ENCODE measurements at regions not wholly inside any gene's neighbourhood (a gene's known extent, or its start where the extent isn't known, plus 50 kb on each side); places are given as distances from the start of the nearest gene placed in this dataset.

DNA sequence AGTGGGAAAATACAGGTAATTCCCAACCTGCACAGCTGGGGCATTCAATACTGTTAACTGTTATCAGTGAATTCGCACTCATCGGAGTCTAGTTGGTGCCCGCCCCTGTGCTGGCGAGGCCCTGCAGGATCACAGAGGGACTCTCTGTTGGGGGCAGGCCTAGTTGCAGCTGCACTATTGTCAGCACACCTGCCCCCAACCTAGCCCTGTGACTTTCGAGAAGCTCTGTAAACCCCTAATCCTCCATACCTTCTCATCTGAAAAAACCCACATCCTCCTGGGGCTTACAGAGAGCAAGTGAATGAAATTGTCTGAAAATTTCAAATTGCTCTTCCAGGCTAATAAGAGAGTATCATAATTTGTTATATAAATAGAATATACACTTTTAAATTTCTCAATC, 132.2 kb upstream of the NUDT4 start:
- Histone ChIP-seq H3K27me3 (ENCODE audit: insufficient read depth, low read length) (no peaks in the 10 kb centered on the region), H3K9me3 (ENCODE audit: insufficient read depth, low read depth, low read length) (no peaks in the 10 kb centered on the region), H3K4me3 (ENCODE audit: low read length) (no peak overlapping the region), H3K36me3 (ENCODE audit: insufficient read depth, low read length) (no peaks in the 10 kb centered on the region), H3K9ac (ENCODE audit: low read depth, low read length) (no peak overlapping the region), H3K4me1 (ENCODE audit: insufficient read depth, low read length) (no peaks in the 10 kb centered on the region), H3K27ac (ENCODE audit: low read depth, low read length) (no peak overlapping the region)
- WGBS: 84% methylated on average over 5 of the region's 5 CpGs

DNA sequence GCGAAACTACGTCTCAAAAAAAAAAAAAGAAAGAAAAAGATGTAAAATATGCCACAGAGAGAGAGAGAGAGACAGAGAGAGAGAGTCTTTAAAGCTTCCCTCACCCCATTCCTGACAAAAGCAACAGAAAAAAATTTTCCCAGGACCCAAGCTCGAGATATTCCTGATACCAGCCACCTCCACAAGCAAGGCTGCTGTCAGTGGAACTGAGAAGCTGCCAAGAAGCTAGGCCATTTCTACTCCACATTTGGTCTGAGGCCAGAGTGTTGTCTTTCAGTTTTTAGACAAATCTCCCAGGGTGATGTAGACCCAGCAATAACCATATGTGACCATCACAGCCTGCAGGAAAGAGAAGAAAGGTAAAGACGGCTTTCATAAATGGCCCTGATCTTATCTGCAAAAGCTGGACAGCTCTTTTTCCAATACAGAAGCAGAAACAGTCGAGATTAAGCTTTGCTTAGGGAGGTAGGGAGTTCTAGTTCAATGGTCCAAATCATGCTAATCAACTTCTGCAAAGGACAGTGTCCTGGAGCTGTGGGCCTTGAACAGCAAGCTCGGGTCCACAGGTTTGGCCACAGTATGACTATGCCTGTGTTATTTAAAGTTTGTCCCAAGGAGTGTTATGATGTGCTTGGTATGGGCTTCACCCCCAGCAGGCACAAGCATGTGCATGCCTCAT, 130.3 kb upstream of the NUDT4 start:
- WGBS: 77% methylated on average over 6 of the region's 6 CpGs
- Histone ChIP-seq H3K27ac (ENCODE audit: low read depth, low read length) (no peak overlapping the region), H3K4me3 (ENCODE audit: low read length) (no peak overlapping the region), H3K36me3 (ENCODE audit: insufficient read depth, low read length) (no peaks in the 10 kb centered on the region), H3K4me1 (ENCODE audit: insufficient read depth, low read length) (no peaks in the 10 kb centered on the region), H3K9ac (ENCODE audit: low read depth, low read length) (no peak overlapping the region), H3K27me3 (ENCODE audit: insufficient read depth, low read length) (no peaks in the 10 kb centered on the region), H3K9me3 (ENCODE audit: insufficient read depth, low read depth, low read length) (peaks cover 2% of the 10 kb centered on the region; the same call in 1 of the 2 replicates)

DNA sequence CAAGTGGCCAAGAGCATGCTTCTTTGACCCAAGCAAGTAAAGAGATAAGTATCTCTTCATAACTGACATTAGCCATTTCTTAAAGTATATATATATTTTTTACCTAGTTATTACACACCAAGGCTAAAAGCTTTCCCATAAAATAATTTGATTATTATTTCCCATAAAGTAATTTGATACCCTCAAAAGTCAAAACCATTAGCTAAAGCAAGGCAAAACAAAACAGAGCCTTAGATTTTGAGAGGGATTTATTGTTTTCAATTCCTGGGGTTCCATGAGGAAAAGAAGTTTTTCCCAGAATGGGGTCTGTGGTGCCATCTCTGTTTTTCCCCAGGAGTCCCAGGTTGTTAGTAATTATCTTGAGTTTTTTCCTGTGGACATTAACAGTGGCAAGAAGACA, 125.5 kb upstream of the NUDT4 start:
- Histone ChIP-seq H3K36me3 (ENCODE audit: insufficient read depth, low read length) (no peaks in the 10 kb centered on the region), H3K4me3 (ENCODE audit: low read length) (no peak overlapping the region), H3K9me3 (ENCODE audit: insufficient read depth, low read depth, low read length) (peaks cover 30% of the 10 kb centered on the region), H3K27me3 (ENCODE audit: insufficient read depth, low read length) (no peaks in the 10 kb centered on the region), H3K27ac (ENCODE audit: low read depth, low read length) (no peak overlapping the region), H3K4me1 (ENCODE audit: insufficient read depth, low read length) (no peaks in the 10 kb centered on the region), H3K9ac (ENCODE audit: low read depth, low read length) (no peak overlapping the region)

DNA sequence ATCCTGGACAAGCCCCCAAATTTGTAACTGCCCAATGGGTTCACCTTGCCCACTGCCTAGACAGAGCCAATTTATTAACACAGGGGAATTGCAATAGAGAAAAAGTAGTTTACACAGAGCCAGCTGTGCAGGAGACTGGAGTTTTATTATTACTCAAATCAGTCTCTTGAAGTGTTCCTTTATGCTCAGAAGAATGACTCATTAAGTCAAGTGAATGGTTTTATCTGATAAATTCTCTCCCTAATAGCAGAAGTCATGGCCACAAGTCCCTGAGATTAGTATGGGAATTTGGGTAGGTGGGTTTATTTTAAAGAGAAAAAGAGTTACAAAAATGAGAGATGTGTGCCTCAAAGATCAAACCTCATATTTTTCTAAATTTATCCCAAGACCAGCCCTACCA, 122.8 kb upstream of the NUDT4 start:
- Histone ChIP-seq H3K27ac (ENCODE audit: low read depth, low read length) (no peak overlapping the region), H3K4me1 (ENCODE audit: insufficient read depth, low read length) (peaks cover 7% of the 10 kb centered on the region; the same call in 1 of the 2 replicates), H3K27me3 (ENCODE audit: insufficient read depth, low read length) (no peaks in the 10 kb centered on the region), H3K9me3 (ENCODE audit: insufficient read depth, low read depth, low read length) (peaks cover 30% of the 10 kb centered on the region), H3K36me3 (ENCODE audit: insufficient read depth, low read length) (no peaks in the 10 kb centered on the region), H3K4me3 (ENCODE audit: low read length) (no peak overlapping the region), H3K9ac (ENCODE audit: low read depth, low read length) (no peak overlapping the region)

DNA sequence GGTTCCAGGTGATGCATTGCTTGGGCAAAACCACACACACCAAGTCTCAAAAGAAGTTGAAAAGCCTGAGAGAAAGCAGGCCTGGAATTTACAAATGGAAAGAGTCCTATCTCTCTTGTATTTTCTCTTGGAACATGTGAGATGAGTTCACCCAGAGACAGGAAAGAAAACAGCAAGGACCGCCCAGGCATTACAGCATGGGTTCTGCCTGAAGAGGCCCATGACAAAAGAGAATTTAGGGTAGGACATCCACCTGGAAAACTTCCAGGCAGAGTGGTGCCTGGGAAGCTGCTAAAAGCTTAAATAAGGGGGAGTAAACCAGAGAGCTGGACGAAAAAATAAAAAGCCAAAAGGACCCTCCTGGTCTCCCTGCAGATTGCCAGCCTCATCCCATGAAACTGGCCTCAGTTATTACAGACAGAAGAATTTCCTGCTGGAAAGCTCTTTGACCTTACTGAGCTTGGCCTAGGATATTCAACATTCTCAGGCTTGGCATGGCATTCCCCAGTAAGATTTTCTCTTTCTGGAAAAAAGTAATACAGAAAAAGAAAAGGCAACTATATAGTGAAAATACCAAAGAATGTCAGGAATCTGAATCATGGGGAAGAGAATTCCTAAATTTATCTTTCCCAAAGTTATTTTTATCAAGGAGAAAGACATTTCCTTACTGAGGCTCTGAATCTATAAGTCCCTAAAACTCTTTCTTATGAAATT, 121.3 kb upstream of the NUDT4 start:
- Histone ChIP-seq H3K9me3 (ENCODE audit: insufficient read depth, low read depth, low read length) (peaks cover 30% of the 10 kb centered on the region), H3K27ac (ENCODE audit: low read depth, low read length) (no peak overlapping the region), H3K36me3 (ENCODE audit: insufficient read depth, low read length) (no peaks in the 10 kb centered on the region), H3K4me1 (ENCODE audit: insufficient read depth, low read length) (peaks cover 7% of the 10 kb centered on the region; the same call in 1 of the 2 replicates), H3K27me3 (ENCODE audit: insufficient read depth, low read length) (no peaks in the 10 kb centered on the region), H3K9ac (ENCODE audit: low read depth, low read length) (no peak overlapping the region), H3K4me3 (ENCODE audit: low read length) (no peak overlapping the region)
- 87% methylated on average over 2 of the region's 2 CpGs for WGBS

DNA sequence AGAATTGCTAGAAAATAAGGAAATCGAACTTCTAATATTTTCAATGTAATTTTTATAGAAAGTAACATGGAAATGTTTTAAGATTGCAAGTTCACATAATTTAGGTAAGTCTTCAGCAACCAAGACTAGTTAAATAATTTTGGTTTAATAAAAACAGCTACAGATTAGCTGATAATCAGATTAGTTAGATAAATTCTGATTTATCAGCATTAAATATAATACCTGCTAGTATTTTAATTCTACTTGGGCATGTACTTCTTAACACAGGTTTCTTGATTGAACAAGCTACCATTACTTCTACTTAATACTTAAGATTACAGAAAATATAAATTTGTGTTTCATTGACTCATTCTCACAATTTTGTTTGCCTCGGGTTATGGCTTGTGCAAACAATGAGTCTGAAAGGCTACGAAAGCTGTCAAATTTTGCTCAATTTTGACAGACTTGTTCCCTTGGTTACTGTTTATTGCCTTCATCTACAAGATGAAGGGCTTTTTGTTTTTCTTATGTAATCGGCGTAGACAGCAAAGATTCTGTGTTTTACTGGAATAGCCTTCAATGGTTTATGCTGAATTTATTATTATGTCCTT, 116.1 kb upstream of the NUDT4 start:
- Histone ChIP-seq H3K9ac (ENCODE audit: low read depth, low read length) (no peak overlapping the region), H3K4me3 (ENCODE audit: low read length) (no peak overlapping the region), H3K9me3 (ENCODE audit: insufficient read depth, low read depth, low read length) (no peaks in the 10 kb centered on the region), H3K36me3 (ENCODE audit: insufficient read depth, low read length) (no peaks in the 10 kb centered on the region), H3K4me1 (ENCODE audit: insufficient read depth, low read length) (peaks cover 7% of the 10 kb centered on the region; the same call in 1 of the 2 replicates), H3K27ac (ENCODE audit: low read depth, low read length) (no peak overlapping the region), H3K27me3 (ENCODE audit: insufficient read depth, low read length) (no peaks in the 10 kb centered on the region)
- 92% methylated on average over 5 of the region's 5 CpGs for WGBS

DNA sequence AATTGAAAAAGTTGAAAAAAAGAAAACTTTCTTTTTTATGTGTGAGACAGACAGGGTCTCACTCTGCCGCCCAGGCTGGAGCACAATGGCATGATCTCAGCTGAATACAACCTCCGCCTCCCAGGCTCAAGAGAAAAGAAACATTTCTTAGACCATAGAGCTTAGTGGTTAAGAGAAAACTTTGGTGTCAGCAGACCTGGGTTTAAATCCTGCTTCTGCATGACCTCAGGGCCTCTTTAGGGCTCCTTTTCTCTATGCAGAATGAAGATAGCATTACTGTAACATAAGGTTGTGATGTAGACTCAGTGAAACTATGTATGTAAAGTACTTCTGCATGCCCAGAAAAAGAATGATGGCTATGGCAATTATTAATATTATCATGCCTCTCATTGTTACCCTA, 104.7 kb upstream of the NUDT4 start:
- no peaks in the 10 kb centered on the region for H3K9me3 ChIP-seq (ENCODE audit: insufficient read depth, low read depth, low read length)
- no peak overlapping the region for H3K4me3 ChIP-seq (ENCODE audit: low read length)
- H3K36me3 ChIP-seq (ENCODE audit: insufficient read depth, low read length): no peaks in the 10 kb centered on the region
- H3K4me1 ChIP-seq (ENCODE audit: insufficient read depth, low read length): no peaks in the 10 kb centered on the region
- no peaks in the 10 kb centered on the region for H3K27me3 ChIP-seq (ENCODE audit: insufficient read depth, low read length)
- H3K27ac ChIP-seq (ENCODE audit: low read depth, low read length): no peak overlapping the region
- no peak overlapping the region for H3K9ac ChIP-seq (ENCODE audit: low read depth, low read length)
- 93% methylated on average over 2 of the region's 2 CpGs for WGBS

DNA sequence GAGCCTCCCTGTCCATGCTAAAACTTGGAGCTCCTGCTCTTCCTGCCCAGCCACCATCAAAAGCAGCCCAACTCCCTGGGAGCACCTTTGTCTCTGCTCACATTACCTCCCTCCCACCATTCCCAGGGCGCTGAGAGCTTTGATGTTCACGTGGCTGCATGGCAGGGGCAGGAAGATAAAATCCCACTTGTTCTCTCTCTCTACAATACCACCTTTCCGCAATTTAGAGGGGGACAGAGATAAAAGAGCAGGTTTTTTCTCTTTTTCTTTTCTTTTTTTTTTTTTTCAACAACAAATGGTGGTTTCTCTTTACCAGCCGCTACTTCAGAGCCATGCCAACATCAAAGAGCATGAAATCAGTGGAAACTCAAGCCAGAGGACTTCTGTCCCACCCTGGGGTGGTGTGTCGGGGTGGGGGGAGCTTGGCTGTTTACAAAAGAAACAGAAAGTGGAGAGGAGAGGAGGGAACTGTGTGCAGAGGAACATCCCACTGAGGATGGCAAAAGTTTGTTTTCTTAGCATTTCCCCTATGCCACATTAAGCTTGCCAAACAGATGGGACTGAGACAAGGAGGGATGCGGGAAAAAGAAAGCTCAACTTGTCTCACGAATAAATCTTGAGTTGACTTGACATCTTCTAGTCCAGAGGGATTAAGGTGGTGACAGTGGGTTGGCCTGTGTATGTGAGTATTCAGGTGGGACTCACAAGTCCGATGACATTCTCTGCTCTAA, 103.7 kb upstream of the NUDT4 start:
- 65% methylated on average over 6 of the region's 8 CpGs for WGBS
- Histone ChIP-seq H3K27ac (ENCODE audit: low read depth, low read length) (no peak overlapping the region), H3K4me1 (ENCODE audit: insufficient read depth, low read length) (no peaks in the 10 kb centered on the region), H3K36me3 (ENCODE audit: insufficient read depth, low read length) (no peaks in the 10 kb centered on the region), H3K27me3 (ENCODE audit: insufficient read depth, low read length) (no peaks in the 10 kb centered on the region), H3K9me3 (ENCODE audit: insufficient read depth, low read depth, low read length) (no peaks in the 10 kb centered on the region), H3K9ac (ENCODE audit: low read depth, low read length) (no peak overlapping the region), H3K4me3 (ENCODE audit: low read length) (no peak overlapping the region)

DNA sequence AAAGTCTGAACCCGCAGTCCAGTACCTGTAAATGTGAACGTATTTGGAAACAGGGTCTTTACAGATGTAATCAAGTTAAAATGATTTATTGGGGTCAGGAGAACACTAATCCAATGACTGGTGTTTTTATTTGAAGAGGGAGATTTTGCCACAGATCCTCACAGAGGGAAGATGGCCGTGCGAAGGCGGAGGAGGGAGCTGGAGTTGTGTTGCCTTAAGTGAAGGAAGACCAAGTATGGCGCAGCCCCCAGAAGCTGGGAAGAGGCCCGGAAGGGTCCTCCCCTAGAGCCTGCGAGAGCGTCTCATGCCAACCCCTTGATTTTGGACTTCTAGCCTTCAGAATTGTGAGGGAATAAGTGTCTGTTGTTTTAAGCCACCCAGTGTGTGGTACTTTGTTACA, 102.8 kb upstream of the NUDT4 start:
- Histone ChIP-seq H3K4me3 (ENCODE audit: low read length) (no peak overlapping the region), H3K4me1 (ENCODE audit: insufficient read depth, low read length) (no peaks in the 10 kb centered on the region), H3K27ac (ENCODE audit: low read depth, low read length) (no peak overlapping the region), H3K9ac (ENCODE audit: low read depth, low read length) (no peak overlapping the region), H3K9me3 (ENCODE audit: insufficient read depth, low read depth, low read length) (no peaks in the 10 kb centered on the region), H3K27me3 (ENCODE audit: insufficient read depth, low read length) (no peaks in the 10 kb centered on the region), H3K36me3 (ENCODE audit: insufficient read depth, low read length) (no peaks in the 10 kb centered on the region)
- 94% methylated on average over 9 of the region's 9 CpGs for WGBS

DNA sequence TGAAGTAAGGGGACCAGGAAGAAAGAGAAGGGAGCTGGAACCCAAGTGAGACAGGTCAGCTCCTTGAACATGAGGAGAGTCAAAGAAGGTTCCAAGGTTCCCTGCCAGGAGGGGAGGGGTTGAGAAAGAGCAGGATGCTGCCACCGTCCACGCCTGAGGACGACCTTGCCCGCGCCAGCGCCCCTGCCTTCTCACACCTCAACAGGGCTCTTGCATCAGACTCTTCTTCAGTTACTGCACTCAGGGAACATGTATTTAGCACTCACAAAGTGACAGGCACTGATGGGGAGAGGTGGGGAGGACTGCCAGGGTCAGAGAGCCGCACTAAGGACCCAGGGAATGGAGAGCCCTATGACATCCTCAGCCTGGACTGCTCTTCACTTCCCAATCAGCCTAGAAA, 102.1 kb upstream of the NUDT4 start:
- Histone ChIP-seq H3K4me1 (ENCODE audit: insufficient read depth, low read length) (no peaks in the 10 kb centered on the region), H3K27me3 (ENCODE audit: insufficient read depth, low read length) (no peaks in the 10 kb centered on the region), H3K36me3 (ENCODE audit: insufficient read depth, low read length) (no peaks in the 10 kb centered on the region), H3K9me3 (ENCODE audit: insufficient read depth, low read depth, low read length) (no peaks in the 10 kb centered on the region), H3K27ac (ENCODE audit: low read depth, low read length) (no peak overlapping the region), H3K9ac (ENCODE audit: low read depth, low read length) (no peak overlapping the region), H3K4me3 (ENCODE audit: low read length) (no peak overlapping the region)
- WGBS: 100% methylated on average over 1 of the region's 7 CpGs

All from HUES64 (cell line).